ENCODE measurements at regions not wholly inside any gene's neighbourhood (a gene's known extent, or its start where the extent isn't known, plus 50 kb on each side); places are given as distances from the start of the nearest gene placed in this dataset.

GRCh38 chr13:44249431-44249836, 124.2 kb upstream of the SERP2 start:
- no peak overlapping the region for H3K9ac ChIP-seq (ENCODE audit: insufficient read length, low read depth)
- no peak overlapping the region for H3K4me3 ChIP-seq (ENCODE audit: insufficient read length, low read depth)
- H3K27me3 ChIP-seq (ENCODE audit: insufficient read depth, insufficient read length) = no peaks in the 10 kb centered on the region
- no peaks in the 10 kb centered on the region for H3K36me3 ChIP-seq (ENCODE audit: insufficient read depth, insufficient read length, low read length)
- no peaks in the 10 kb centered on the region for H3K4me1 ChIP-seq (ENCODE audit: insufficient read depth, insufficient read length)
- no peak for TF ChIP-seq SUZ12 (IDR thresholded peaks at IDR 0.05; ENCODE audit: extremely low read depth, insufficient read depth, insufficient read length)
- TF ChIP-seq ZNF274 (IDR thresholded peaks at IDR 0.05; ENCODE audit: low read depth, low read length) = no peak
- TF ChIP-seq YY1 (IDR thresholded peaks at IDR 0.05; ENCODE audit: insufficient read depth, insufficient read length) = no peak
- DNase-seq (ENCODE audit: low read depth, low spot score) = no peak
- H3K9me3 ChIP-seq (ENCODE audit: insufficient read depth, low read length) = no peaks in the 10 kb centered on the region

DNA sequence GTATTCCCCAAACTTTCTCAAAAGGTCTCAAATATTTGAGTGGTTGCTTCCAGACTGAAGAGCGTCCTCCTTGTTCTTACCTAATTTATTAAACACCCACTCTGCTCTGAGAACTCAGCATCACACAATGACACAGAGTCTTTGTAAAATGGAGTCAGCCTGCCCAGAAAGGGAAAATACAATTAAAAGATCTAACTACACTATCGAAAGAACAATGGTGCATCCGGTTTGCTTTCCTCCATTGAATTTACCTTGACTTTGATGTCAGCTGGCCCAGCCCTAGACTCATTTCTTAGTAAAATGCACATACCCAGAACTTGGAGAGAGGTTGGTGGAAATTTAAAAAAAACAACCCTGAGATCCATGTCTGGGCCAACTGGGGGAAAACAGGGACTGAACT, 120.7 kb upstream of the SERP2 start:
- Histone ChIP-seq H3K4me1 (ENCODE audit: insufficient read depth, insufficient read length) (no peaks in the 10 kb centered on the region), H3K9ac (ENCODE audit: insufficient read length, low read depth) (no peak overlapping the region), H3K27me3 (ENCODE audit: insufficient read depth, insufficient read length) (no peaks in the 10 kb centered on the region), H3K36me3 (ENCODE audit: insufficient read depth, insufficient read length, low read length) (no peaks in the 10 kb centered on the region), H3K4me3 (ENCODE audit: insufficient read length, low read depth) (no peak overlapping the region), H3K9me3 (ENCODE audit: insufficient read depth, low read length) (no peaks in the 10 kb centered on the region)
- DNase-seq (ENCODE audit: low read depth, low spot score) = no peak
- TF ChIP-seq ZNF274 (IDR thresholded peaks at IDR 0.05; ENCODE audit: low read depth, low read length) (no peak), YY1 (IDR thresholded peaks at IDR 0.05; ENCODE audit: insufficient read depth, insufficient read length) (no peak), SUZ12 (IDR thresholded peaks at IDR 0.05; ENCODE audit: extremely low read depth, insufficient read depth, insufficient read length) (no peak)

- TF ChIP-seq SUZ12 (IDR thresholded peaks at IDR 0.05; ENCODE audit: extremely low read depth, insufficient read depth, insufficient read length) (no peak), ZNF274 (IDR thresholded peaks at IDR 0.05; ENCODE audit: low read depth, low read length) (no peak), YY1 (IDR thresholded peaks at IDR 0.05; ENCODE audit: insufficient read depth, insufficient read length) (no peak)
- no peaks in the 10 kb centered on the region for H3K4me1 ChIP-seq (ENCODE audit: insufficient read depth, insufficient read length)
- H3K4me3 ChIP-seq (ENCODE audit: insufficient read length, low read depth) = no peak overlapping the region
Measured at GRCh38 chr13:44255771-44256364, 117.8 kb upstream of the SERP2 start.

DNA sequence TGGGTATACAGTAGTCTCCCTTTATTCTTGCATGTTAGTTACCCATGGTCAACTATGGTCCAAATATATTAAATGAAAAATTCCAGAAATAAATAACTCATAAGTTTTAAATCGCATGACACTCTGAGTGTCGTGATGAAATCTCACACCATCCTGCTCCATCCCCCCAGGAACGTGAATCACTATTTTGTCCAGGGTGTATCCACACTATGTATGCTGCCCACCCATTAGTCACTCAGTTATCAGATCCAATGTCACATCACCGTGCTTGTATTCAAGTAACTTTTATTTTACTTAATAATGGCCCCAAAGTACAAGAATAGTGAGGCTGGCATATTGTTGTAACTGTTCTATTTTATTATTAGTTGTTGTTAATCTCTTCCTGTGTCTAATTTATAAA, 115.8 kb upstream of the SERP2 start:
- no peak for DNase-seq (ENCODE audit: low read depth, low spot score)
- Histone ChIP-seq H3K4me3 (ENCODE audit: insufficient read length, low read depth) (no peak overlapping the region), H3K27me3 (ENCODE audit: insufficient read depth, insufficient read length) (no peaks in the 10 kb centered on the region), H3K9me3 (ENCODE audit: insufficient read depth, low read length) (no peaks in the 10 kb centered on the region), H3K9ac (ENCODE audit: insufficient read length, low read depth) (no peak overlapping the region), H3K4me1 (ENCODE audit: insufficient read depth, insufficient read length) (no peaks in the 10 kb centered on the region), H3K36me3 (ENCODE audit: insufficient read depth, insufficient read length, low read length) (no peaks in the 10 kb centered on the region)
- TF ChIP-seq ZNF274 (IDR thresholded peaks at IDR 0.05; ENCODE audit: low read depth, low read length) = no peak
- TF ChIP-seq SUZ12 (IDR thresholded peaks at IDR 0.05; ENCODE audit: extremely low read depth, insufficient read depth, insufficient read length) = no peak
- TF ChIP-seq YY1 (IDR thresholded peaks at IDR 0.05; ENCODE audit: insufficient read depth, insufficient read length) = no peak

More at GRCh38 chr13:44255771-44256364, 117.8 kb upstream of the SERP2 start:
- no peak for DNase-seq (ENCODE audit: low read depth, low spot score)
- Histone ChIP-seq H3K9me3 (ENCODE audit: insufficient read depth, low read length) (no peaks in the 10 kb centered on the region), H3K9ac (ENCODE audit: insufficient read length, low read depth) (no peak overlapping the region), H3K27me3 (ENCODE audit: insufficient read depth, insufficient read length) (no peaks in the 10 kb centered on the region), H3K36me3 (ENCODE audit: insufficient read depth, insufficient read length, low read length) (no peaks in the 10 kb centered on the region)

DNA sequence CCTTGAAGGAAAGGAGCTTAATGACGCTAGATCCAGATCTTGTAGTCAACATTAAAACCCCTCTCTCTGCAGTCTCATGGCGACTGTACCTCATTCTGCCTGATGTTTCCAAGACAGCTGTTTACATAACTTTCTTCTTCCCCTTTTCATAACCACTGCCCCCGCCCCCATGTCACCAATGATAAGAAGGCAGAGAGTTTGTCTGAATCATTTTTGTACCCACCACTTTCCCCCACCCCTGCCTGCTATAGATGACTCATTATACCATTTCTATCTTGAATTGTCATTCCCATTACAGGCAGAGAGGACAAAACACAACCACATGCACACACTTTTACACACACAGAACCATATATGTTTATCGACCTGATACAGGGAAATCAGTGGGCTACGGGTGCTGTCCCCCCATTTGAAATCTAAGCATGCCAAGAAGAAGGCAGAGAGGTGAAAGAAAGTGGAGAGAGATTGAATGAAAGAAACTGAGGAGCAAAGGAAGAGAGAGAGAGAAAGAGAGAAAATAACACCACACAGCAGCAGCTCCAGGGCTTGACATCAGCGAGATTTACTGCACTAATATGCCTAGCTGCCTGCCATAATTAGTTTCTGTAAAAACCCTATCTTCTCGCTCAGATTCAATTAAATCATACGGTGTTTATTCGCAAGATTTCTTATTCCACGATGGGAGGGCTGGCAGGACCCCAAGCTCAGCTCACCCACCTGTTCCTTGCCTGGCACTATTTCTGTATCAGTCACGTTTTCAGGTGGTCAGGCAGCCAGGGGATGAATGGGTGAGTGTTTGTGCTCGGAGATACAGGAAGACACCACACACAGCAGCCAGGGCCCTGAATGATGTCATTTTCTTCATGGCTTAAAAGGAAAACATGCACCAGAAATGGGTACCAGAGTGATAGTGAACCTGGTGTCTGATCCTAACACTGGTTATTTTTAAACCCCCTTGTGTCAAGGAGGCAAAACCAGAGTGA, 114.3 kb upstream of the SERP2 start:
- Histone ChIP-seq H3K27me3 (ENCODE audit: insufficient read depth, insufficient read length) (no peaks in the 10 kb centered on the region), H3K4me1 (ENCODE audit: insufficient read depth, insufficient read length) (no peaks in the 10 kb centered on the region), H3K9ac (ENCODE audit: insufficient read length, low read depth) (no peak overlapping the region), H3K36me3 (ENCODE audit: insufficient read depth, insufficient read length, low read length) (no peaks in the 10 kb centered on the region), H3K9me3 (ENCODE audit: insufficient read depth, low read length) (no peaks in the 10 kb centered on the region), H3K4me3 (ENCODE audit: insufficient read length, low read depth) (no peak overlapping the region)
- DNase-seq (ENCODE audit: low read depth, low spot score) = no peak
- no peak for TF ChIP-seq SUZ12 (IDR thresholded peaks at IDR 0.05; ENCODE audit: extremely low read depth, insufficient read depth, insufficient read length)
- no peak for TF ChIP-seq ZNF274 (IDR thresholded peaks at IDR 0.05; ENCODE audit: low read depth, low read length)
- TF ChIP-seq YY1 (IDR thresholded peaks at IDR 0.05; ENCODE audit: insufficient read depth, insufficient read length) = no peak

GRCh38 chr13:44260336-44260735, 113.3 kb upstream of the SERP2 start:
- TF ChIP-seq ZNF274 (IDR thresholded peaks at IDR 0.05; ENCODE audit: low read depth, low read length) (no peak), YY1 (IDR thresholded peaks at IDR 0.05; ENCODE audit: insufficient read depth, insufficient read length) (no peak), SUZ12 (IDR thresholded peaks at IDR 0.05; ENCODE audit: extremely low read depth, insufficient read depth, insufficient read length) (no peak)
- no peak for DNase-seq (ENCODE audit: low read depth, low spot score)
- Histone ChIP-seq H3K4me1 (ENCODE audit: insufficient read depth, insufficient read length) (no peaks in the 10 kb centered on the region), H3K36me3 (ENCODE audit: insufficient read depth, insufficient read length, low read length) (no peaks in the 10 kb centered on the region), H3K9ac (ENCODE audit: insufficient read length, low read depth) (no peak overlapping the region), H3K9me3 (ENCODE audit: insufficient read depth, low read length) (no peaks in the 10 kb centered on the region), H3K4me3 (ENCODE audit: insufficient read length, low read depth) (no peak overlapping the region), H3K27me3 (ENCODE audit: insufficient read depth, insufficient read length) (no peaks in the 10 kb centered on the region)
